DMS153 treated with DMSO at 0.1 percent for 48 hours (cell line): ENCODE measurements at regions not wholly inside any gene's neighbourhood (a gene's known extent, or its start where the extent isn't known, plus 50 kb on each side); places are given as distances from the start of the nearest gene placed in this dataset.

Experiments used
- DNase-seq: peaks from one replicate; lab custom pipeline; 2025; ENCODE audit not compliant: unreplicated experiment; lab: John Stamatoyannopoulos, UW

DNA sequence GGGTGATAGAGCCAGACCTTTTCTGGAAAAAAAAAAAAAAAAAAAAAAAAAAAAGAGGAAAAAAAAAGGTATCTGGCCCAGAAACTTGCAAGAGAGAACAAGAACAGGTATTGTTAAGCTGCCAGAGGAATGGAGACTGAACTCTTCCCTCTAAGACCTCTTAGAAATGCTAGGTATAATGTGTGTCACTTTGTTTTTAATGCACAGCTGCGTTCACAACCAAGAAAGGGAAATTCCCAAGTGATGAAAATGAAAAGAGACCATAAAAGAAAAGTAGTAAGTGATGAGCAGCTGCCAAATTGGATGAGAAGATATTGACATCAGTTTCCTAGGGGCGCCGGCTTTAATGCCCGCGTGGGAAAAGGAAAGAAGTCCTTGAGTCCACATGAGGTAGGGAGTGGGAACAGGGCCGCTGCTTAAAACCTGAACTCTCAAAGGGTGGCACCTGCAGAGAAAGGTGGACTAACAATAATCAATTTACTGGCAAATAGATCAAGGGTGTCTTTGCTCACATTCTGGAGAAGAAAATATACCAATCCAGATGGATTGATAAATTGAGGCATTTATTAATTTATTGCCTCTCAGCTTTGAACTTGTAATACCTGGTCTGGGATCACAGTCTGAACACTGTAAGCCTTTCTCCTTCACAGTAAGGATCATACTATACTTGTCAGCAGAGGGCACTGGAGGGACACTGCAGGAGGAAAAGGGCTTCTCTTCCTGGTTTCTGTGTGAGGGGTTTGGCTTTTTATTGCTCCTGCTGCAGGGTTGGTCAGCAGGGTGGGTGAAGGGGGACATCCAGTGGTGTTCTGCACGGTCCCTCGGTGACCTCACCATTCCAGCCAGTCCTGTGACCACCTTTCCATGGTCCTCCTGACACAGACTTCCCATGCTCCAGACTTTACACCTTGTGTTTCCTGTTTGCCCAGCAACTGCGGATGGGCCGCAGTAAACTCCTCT, 131.6 kb downstream of the AQP9 start:
- no peak for DNase-seq

DNA sequence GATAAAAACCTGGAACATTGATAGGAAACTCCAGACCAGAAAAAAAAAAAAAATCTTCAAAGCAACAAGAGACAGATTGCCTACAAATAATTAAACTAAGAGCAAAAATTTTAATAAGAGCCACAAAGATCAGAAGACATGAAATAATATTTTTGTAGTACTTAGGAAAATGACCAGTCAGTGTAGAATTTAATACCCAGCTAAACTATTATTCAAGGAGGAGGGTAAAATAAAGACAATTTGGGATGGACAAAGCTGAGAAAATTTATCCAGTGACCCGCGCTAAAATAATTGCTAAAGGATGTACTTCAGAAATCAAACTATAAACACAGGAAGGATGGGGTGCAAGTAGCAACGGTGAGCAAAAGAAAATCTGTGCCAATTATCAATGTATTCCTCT, 133.2 kb downstream of the AQP9 start:
- no peak for DNase-seq

- DNase-seq, result no peak
These were observed 134.9 kb downstream of the AQP9 start for GRCh38 chr15:58273104-58273503.

DNA sequence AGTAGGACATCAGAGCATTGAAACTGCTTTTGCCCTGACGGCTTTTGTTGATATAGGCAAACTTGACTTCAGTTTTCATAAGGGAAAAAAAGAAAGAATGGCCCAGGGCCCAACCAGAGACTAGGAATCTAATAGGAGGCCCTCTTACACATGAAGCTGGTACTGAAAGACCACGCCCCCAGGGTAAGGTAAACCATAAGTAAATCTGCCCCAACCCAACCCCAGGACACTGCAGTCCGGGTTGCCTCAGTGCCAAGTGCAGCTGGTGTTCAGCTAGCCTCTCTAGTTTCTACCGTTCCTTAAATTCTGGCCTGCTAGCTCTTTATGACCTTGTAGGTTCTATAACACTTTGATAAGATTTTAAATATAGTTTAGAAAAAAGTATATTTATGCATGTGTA, 136.7 kb downstream of the AQP9 start:
- no peak for DNase-seq

GRCh38 chr15:58275785-58276184, 137.6 kb downstream of the AQP9 start:
- DNase-seq, result no peak

GRCh38 chr15:58276924-58277323, 138.7 kb downstream of the AQP9 start:
- DNase-seq, result no peak

GRCh38 chr15:58277333-58277732, 139.2 kb downstream of the AQP9 start:
- DNase-seq, result no peak

GRCh38 chr15:58279106-58279505, 140.9 kb downstream of the AQP9 start:
- no peak for DNase-seq

DNA sequence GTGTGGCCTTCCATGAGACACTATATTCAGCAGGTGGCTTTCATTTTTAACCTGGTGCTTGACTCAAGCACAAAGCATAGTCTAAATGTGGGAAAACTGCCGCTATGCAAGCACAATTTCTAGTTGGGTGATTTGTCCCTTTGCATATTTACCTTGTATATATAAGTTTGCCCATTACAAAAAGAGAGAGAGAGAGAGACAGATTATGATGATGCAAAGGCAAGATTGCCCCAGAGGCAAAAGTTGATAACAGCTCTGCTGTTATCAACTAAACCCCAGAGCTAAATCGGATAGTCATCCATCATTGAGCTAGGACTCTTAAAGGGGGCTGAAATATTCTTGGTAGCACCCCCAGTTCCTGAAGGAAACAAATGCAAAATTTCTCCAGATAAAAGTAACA, 141.5 kb downstream of the AQP9 start:
- no peak for DNase-seq

DNA sequence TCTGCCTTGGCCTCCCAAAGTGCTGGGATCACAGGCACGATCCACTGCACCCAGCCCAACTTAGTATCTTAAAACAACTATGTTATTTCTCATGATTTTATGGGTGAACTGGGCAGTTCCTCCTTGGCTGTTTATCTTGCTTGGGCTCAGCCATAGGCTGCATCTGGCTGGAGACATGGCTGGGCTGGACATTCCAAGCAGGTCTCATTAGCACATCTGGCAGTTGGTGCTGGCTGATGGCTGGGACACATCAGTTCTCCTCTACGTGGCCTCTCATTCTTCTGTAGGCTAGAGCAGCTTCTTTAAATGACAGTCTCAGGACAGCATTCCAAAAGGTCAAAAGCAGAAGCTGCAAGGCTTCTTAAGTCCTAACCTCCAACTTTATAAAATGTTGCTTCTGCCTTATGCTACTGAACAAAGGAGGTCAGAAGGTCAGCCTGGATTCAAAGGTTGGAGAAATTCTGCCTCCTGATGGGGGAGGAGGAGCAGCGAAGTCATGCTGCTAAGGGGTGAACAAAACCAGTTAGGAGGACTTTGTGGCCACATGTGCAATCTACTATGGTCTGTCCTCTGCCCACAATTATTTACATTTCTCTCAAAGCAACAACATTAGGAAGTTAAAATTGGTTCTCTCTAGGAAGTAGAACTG, 144.0 kb downstream of the AQP9 start:
- no peak for DNase-seq

DNA sequence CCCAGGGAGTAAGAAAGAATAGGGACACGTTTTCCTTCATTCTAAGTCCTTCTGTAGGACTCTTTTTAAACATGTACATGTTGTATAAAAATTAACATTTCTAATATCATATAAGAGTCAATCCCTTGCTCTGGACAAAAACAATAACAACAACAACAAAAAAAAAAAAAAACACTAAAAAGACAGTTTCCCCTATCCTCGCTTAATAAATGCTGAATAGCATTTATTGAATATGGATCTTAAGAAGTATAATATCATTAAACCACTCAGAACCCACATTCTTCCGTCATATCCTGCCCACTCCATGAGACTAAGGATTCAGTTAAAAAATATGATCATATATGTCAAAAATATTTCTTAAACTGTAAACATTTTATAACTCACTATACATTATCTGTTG, 145.1 kb downstream of the AQP9 start:
- DNase-seq, result no peak

- DNase-seq, result no peak
These were observed 146.1 kb downstream of the AQP9 start for GRCh38 chr15:58284293-58284692.

DNA sequence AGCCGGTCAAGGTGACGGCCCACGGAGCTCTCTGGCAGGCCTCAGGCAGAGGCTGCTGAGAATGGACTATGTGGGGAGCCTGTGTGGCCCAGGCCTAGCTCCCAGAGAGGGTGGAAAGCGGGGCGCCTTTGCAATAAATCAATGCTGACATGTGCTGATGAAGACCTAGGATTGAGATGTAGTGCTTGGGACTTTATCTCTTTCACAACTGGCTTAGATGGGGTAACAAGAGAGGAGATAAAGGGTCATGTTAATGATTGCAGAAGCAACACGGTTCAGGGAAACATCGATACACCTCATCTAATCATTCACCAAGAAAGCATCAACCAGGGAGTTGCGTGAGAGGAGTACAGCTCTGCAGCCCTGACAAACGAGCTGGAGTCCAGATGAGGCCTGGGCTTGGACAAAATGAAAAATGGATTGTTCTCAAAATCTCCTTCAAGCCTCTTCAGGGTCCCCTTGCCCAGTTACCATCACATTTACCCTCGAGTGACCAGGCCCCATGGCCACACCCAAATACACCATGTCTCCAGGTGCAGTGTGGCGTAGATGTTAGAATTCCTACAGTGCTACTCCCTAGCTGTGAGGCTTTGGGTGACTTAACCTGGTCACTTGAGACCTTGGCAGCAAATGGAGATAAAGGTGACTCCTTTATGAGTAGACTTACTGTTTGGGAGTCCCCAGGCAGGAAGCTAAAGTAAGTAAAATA, 146.4 kb upstream of the LIPC start:
- no peak for DNase-seq

DNA sequence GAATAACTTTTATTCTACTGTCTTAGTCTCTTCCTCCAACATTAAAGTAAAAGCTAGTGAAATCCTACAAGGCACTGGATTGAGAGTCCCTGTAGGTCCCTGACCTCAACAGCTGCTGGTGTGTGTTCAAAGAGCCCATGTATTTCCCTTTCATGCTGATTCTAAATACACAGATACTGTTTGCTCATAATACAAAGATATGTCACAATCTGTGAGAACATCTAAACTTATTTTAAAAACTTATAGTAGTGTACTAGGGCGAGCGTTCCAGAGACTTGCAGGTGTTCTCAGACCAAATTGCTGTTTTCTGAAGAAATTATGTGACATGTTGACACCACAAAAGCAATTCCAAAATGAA, 145.9 kb upstream of the LIPC start:
- DNase-seq, result no peak

DNA sequence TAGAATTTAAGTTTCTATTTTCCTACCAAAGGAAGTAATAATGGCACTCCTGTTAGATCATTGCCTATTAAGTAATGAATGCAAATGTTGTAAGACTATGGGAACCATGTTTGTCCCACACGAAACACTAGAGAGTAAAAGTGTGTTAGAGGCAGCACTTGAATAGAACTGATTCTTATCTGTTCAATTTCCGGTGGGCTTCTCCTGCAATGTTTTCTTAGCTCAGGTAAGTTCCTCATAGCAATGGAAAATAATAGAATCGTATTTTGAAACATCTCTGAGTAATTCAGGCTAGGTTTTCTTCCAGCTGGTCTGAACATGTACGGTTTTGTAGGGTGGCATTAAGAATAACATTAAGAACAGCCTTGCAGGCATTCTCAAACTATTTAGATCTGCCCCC, 145.3 kb upstream of the LIPC start:
- DNase-seq, result no peak

DNA sequence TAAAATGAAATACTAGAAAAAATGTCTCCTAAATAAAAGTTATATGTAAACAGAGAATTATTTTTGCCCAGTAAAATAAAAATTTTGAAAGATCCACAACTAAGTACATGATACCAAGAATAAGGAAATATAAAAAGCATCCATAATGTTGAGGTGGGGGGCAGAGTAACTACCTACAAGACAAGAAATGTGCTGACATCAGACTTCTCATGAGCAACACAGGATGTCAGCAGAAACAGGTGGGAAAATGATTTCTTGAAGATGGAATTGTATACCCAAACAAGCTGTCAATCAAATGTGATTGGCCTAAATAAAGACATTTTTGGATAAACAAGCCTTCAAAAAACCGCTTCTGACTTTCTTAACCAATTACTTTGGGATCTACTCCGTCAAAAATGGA, 143.9 kb upstream of the LIPC start:
- DNase-seq, result no peak

- DNase-seq, result no peak
These were observed 143.2 kb upstream of the LIPC start for GRCh38 chr15:58288592-58288991.

GRCh38 chr15:58291848-58292247, 139.9 kb upstream of the LIPC start:
- no peak for DNase-seq

- DNase-seq, result no peak
These were observed 139.0 kb upstream of the LIPC start for GRCh38 chr15:58292751-58293175.

DNA sequence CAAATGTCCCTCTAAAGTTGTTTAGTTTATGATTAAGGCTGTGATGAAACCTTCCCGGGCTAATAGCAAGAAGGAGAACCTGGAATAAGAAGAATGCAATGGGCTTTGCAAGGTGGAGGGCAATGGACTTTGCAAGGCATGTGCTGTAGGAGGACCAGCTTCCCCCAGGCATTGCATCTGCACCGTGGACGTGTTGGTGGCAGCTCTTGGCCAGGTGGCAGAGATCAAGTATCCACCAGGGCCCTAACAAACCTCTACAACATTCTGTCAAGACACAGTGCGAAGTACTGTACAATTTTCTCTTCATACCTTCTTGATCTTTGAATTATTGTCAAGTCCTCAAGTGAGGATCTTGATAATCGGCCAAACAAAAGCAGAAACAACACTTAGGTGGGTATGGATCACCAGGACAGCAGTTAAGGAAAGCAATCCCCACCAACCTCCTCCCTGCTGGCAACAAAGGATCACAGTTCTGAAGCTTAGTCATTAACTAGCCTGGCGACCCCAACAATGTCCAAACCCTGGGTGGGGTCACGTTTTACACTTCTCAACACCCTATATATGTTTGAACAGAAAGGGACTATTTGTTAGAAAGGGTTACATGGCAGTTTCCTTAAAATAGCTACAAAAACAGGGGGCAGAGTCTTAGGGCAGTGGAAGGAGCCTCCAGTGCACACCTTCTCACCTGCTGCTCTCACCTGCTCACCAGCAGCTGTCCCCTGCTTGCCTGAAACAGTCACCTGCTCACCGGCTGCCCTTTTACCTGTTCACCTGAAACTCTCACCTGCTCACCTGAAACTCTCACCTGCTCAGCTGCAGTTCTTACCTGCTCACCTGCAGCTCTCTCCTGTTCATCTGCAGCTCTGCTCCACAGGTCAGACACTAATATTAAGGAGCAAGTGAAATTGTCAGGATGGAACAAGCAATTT, 137.9 kb upstream of the LIPC start:
- DNase-seq, result no peak
